GM21529 (cell line): ENCODE measurements at regions not wholly inside any gene's neighbourhood (a gene's known extent, or its start where the extent isn't known, plus 50 kb on each side); places are given as distances from the start of the nearest gene placed in this dataset.
"Not testable (repeated sequence)": the region's sequence is repeated elsewhere in the genome, so short reads cannot be mapped to it uniquely, and the experiment has no call there.

Experiments
- ATAC-seq: cut with Tn5 transposase; IDR thresholded peaks from one replicate; pipeline ENCODE4 v1.9.1; 2021; ENCODE audit not compliant: unreplicated experiment

DNA sequence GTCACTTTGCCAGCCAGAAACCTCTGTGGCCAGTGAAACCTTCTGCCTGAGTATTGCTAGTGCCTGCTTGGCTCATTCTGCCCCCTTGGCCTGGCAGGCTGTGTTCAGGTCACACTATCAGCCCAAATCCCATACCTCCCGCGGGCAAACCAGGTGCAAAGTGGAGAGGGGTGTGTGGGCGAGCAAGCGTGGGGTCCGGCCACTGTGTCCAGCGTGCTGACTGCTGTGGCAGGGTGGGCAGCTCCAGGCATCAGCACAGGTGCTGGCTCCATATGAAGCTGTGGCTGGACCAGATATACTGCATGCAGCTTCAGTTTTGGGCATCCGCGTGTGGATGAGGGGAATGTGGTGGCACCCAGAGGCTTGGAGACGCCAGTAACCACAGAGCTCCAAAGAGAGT lies 576.5 kb upstream of the EDIL3 start:
- no peak for ATAC-seq

DNA sequence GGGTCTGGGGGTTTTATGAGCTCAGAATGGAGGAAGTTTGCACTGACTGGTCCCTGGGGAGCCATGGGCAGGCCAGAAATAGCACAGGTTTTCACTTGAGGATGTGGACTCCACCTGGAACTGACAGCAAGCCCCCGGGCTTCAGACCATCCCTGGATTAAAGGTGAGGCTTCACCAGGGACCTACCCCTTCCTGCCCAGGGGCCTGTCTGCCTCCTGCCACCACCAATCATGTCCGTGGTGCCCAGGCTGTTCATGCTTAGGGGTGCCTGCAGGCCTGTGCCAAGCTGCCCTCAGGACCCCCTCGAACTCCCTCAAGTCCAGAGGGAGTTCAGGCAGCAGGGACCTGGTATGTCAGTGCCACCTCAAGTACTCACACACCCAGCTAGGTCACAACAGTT lies 577.2 kb upstream of the EDIL3 start:
- no peak for ATAC-seq

DNA sequence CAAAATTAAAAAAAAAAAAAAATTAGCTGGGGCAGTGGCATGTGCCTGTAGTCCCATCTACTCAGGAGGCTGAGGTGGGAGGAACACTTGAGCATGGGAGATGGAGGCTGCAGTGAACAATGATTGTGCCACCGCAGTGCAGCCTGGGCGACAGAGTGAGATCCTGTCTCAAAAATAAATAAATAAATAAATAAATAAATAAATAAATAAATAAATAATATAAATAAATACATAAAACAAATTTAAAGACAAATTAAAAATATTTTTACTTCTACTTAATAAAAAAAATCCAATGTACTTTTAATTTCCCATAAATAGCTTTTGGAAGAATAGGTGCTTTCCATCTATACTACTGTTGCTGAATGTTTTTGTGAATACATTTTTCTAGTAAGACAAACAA lies 598.4 kb upstream of the EDIL3 start:
- ATAC-seq, result no peak

DNA sequence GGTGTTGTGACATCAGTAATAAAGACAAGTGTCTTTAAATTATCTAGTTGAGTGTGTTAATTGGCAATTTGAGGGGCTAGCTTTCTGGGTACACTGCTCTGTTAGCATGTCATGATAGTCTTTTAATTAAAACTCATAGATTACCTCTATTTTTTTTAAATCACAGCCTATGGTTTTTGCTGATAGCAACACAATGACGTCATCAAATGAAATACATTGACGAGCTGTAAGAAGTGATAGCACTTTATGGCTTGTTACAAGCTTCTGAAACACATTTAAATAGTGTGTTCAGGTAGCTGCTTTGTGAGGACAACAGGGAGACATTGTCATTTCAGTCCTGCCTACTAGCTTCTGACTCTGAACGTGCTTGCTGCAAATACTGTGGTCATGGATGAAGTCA lies 600.5 kb upstream of the EDIL3 start:
- ATAC-seq, result no peak

DNA sequence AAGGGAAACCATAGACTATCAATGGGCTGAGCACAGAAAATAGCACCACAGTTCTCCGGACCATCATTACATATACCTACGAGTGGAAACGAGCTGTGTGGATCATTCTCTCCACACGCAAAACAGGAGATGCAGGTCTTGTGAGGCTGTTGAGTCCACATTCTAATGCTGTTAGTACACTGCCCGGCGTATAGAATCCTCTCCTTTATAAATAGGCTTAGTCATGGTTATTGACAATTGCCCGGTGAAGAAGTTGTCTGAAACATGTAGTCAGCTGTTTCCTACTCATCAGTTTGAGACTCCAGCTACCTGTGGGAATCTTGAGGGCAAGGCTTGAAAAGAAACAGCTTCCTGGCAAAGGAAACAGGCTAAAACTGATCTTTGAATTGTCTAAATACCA lies 602.0 kb upstream of the EDIL3 start:
- no peak for ATAC-seq

- no peak for ATAC-seq
Observed at GRCh38 chr5:85000671-85001070, 616.0 kb upstream of the EDIL3 start.

DNA sequence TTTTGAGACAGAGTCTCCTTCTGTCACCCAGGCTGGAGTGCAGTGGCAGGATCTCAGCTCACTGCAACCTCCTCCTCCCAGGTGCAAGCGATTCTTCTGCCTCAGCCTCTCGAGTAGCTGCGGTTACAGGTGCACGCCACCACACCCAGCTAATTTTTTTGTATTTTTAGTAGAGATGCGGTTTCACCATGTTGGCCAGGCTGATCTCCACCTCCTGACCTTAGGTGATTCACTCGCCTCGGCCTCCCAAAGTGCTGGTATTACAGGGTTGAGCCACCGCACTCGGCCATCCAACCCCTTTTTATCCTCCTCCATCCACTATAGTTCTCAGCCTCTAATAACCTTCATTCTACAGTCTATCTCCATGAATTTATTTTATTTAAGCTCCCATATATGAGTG lies 617.3 kb upstream of the EDIL3 start:
- not testable (repeated sequence) for ATAC-seq

DNA sequence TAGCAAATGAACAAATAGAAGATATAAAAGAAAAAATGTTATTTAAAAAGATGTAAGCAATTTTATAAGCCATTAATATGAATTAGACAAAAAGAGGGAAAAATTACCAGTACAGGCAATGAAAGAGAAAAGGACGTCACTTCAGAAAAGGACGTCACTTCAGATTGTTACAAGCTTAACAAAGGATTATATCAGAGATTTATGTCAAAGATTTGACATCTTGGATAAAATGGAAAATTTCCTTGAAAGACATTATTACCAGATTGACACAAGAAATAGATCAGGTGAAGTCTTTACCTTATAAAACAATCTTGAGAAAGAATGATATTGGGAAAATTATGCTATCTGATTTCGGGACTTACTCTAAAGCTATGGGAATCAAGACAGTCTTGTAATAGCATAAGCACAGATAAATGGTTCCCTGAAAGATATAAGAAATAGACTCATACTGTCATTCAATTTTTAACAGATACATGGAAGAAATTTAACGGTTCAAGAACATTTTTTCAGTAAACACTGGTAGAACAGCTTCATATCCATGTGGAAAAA lies 625.4 kb upstream of the EDIL3 start:
- ATAC-seq, result no peak

- ATAC-seq, result no peak
Observed at GRCh38 chr5:85017261-85017660, 632.6 kb upstream of the EDIL3 start.

- ATAC-seq, result no peak
Observed at GRCh38 chr5:85030316-85031084, 645.8 kb upstream of the EDIL3 start.

DNA sequence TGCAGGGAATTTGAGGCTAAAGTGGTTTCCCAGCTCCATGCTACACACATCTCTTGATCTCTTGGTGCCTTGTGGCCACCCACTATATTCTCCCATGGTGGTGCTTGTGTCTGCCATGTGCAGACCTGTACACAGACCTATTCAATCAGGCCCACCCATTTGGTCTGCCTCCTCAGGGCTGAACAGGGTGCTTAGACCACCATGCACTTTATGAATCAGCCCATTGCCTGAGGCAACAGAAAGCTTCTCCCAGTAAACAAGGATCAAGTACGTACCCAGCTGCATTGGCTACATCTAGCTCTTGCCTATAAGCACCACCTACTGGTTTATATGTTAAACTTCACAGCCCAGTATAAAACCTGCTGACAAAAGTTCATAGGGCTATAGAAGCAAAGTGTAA lies 664.3 kb upstream of the EDIL3 start:
- ATAC-seq, result no peak

GRCh38 chr5:85052826-85053225 lies 668.1 kb upstream of the EDIL3 start:
- ATAC-seq, result no peak

GRCh38 chr5:85069659-85070640 lies 685.3 kb upstream of the EDIL3 start:
- ATAC-seq, result no peak

DNA sequence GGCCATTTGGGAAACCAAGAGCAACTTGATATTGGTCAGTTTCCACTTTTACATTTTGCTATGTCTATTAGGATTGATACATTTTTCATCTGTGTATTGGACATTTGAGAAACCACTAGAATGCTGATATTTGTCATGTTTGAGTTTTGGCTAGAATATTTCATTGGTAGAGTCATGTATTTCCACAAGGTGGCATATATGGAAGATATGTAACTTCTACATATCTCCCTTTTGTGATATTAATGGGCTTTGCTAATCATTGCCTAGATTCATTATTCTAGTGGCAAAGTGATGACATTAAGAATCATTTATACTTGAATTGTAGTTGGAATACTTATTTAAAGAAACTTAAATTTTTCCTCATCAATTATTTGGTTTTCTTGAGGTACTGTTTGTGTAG lies 692.9 kb upstream of the EDIL3 start:
- ATAC-seq, result no peak

- ATAC-seq, result no peak
Observed at GRCh38 chr5:85096421-85096820, 711.7 kb upstream of the EDIL3 start.

DNA sequence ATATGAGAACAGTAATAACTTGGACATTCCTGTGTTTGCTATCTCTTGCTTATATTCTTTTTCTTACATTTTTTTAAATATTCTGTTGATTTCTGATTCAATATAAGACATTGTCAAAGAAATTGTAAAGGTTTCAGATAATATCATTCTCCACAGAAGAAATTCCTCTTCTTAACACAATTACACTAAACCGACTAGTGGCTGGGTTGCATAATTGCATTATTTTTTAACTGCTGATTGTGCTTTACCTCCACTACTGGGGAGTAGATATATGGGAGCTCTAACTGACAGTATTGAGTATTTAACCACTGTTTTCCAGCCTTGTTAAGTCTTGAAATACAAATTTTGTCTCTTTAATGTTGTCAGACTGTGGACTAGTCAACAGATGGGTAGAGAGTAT lies 723.8 kb upstream of the EDIL3 start:
- ATAC-seq, result no peak

GRCh38 chr5:85109616-85110015 lies 724.9 kb upstream of the EDIL3 start:
- no peak for ATAC-seq

- no peak for ATAC-seq
Observed at GRCh38 chr5:85132269-85132668, 747.6 kb upstream of the EDIL3 start.

DNA sequence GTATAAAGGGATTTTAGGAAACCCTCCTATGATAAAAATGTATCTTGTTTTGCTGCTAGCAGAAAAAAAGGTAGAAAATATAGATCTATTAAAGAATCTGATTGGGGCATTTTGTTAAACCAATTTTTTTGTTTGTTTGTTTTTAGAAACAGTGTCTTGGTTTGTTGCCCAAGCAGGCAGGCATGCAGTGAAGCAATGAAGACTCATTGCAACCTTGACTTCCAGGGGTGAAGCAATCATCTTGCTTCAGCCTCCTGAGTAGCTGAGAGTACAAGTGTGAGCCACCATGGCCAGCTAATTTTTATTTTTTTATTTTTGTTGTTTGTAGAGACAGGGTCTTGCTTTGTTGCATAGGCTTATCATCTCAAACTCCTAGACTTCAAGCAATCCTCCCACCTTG lies 755.8 kb upstream of the EDIL3 start:
- ATAC-seq, result no peak

GRCh38 chr5:85143138-85143537 lies 758.5 kb upstream of the EDIL3 start:
- no peak for ATAC-seq

GRCh38 chr5:85148701-85149100 lies 764.0 kb upstream of the EDIL3 start:
- no peak for ATAC-seq

- no peak for ATAC-seq
Observed at GRCh38 chr5:85159395-85159794, 774.7 kb upstream of the EDIL3 start.
